ENCODE measurements at regions not wholly inside any gene's neighbourhood (a gene's known extent, or its start where the extent isn't known, plus 50 kb on each side); places are given as distances from the start of the nearest gene placed in this dataset.

DNA sequence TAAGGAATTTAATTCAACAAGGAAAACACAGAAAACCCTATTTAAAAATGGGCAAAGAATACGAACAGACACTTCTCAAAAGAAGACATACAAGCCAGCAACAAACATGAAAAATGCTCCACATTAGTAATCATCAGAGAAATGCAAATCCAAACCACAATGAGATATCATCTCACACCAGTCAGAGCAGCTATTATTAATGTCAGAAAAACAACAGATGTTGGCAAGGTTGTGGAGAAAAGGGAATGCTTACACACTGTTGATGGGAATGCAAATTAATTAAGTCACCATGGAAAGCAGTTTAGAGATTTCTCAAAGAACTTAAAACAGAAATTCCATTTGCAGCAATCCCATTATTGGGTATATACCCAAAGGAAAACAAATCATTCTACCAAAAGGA is 55.2 kb downstream of the GCC1 start:
- no peak overlapping the region for H3K4me3 ChIP-seq
- intact Hi-C loops (cut with micrococcal nuclease): no loop called here
- no peaks in the 10 kb centered on the region for H3K36me3 ChIP-seq
- peaks cover 15% of the 10 kb centered on the region for H3K9me3 ChIP-seq (replicated peaks)
- DNase-seq: no peak
- H3K27me3 ChIP-seq (ENCODE audit: low read depth): peaks cover 31% of the 10 kb centered on the region
- no peak overlapping the region for H3K27ac ChIP-seq (replicated peaks)
- TF ChIP-seq, protein P1, sequence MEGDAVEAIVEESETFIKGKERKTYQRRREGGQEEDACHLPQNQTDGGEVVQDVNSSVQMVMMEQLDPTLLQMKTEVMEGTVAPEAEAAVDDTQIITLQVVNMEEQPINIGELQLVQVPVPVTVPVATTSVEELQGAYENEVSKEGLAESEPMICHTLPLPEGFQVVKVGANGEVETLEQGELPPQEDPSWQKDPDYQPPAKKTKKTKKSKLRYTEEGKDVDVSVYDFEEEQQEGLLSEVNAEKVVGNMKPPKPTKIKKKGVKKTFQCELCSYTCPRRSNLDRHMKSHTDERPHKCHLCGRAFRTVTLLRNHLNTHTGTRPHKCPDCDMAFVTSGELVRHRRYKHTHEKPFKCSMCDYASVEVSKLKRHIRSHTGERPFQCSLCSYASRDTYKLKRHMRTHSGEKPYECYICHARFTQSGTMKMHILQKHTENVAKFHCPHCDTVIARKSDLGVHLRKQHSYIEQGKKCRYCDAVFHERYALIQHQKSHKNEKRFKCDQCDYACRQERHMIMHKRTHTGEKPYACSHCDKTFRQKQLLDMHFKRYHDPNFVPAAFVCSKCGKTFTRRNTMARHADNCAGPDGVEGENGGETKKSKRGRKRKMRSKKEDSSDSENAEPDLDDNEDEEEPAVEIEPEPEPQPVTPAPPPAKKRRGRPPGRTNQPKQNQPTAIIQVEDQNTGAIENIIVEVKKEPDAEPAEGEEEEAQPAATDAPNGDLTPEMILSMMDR (IDR thresholded peaks at IDR 0.05; ENCODE audit: borderline replicate concordance): no peak
- H3K4me1 ChIP-seq: no peaks in the 10 kb centered on the region

DNA sequence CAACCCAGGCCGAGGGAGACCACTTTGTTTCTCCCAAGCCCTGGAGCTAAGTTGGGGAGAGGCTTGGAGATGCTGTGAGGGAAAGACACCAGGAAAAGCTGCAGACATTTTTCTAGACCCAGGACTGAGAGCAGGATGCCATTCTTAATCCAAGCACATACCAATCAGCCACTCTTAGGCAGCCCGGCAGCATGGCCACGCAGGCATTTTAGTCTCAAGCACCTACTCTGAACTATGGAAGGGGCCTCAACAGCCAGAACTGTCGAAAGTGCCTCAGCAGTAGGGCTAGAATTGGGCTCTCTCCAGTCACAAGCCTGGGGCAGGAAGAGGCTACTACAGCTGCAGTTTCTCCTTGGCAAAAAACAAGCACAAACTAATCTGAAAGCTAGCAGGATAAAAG is 57.8 kb downstream of the GCC1 start:
- Histone ChIP-seq H3K4me1 (no peaks in the 10 kb centered on the region), H3K36me3 (no peaks in the 10 kb centered on the region), H3K27me3 (ENCODE audit: low read depth) (peaks cover 21% of the 10 kb centered on the region), H3K9me3 (replicated peaks) (peaks cover 17% of the 10 kb centered on the region), H3K27ac (replicated peaks) (no peak overlapping the region), H3K4me3 (no peak overlapping the region)
- no peak for DNase-seq
- TF ChIP-seq, protein P1 (IDR thresholded peaks at IDR 0.05; ENCODE audit: borderline replicate concordance): no peak
- intact Hi-C loops (cut with micrococcal nuclease): no loop called here

DNA sequence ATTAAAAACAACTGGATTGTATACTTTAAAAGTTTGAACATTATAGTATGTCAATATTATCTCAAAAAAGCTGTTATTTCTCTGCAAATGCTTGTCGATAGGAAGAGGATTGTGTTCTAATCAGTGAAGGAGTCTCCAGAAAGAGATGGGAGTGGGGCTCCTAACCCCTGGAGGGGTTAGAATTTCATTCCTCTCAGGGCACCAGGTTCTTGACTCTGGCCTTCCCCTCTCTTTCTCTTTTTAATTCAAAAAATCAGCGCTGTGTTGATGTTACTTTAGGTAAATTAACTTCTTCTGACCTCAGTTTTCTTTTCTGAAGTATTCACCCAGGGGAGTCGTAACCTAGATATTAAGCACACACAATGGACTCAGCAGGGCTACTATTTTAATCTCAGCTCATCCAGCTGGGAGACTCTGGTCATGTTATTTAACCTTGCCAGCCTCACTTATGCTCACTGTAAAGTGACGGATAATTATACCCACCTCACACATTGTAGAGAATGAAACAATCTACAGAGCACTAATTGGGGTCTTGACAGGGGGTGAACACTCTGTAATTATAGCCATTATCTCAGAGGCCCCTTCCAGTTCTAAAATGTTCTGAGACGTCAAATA is 59.4 kb downstream of the GCC1 start:
- H3K36me3 ChIP-seq: no peaks in the 10 kb centered on the region
- no peaks in the 10 kb centered on the region for H3K4me1 ChIP-seq
- peaks cover 25% of the 10 kb centered on the region for H3K9me3 ChIP-seq (replicated peaks)
- intact Hi-C loops (cut with micrococcal nuclease): no loop called here
- H3K27me3 ChIP-seq (ENCODE audit: low read depth): peaks cover 21% of the 10 kb centered on the region
- H3K4me3 ChIP-seq: no peak overlapping the region
- no peak overlapping the region for H3K27ac ChIP-seq (replicated peaks)
- TF ChIP-seq, protein P1 (IDR thresholded peaks at IDR 0.05; ENCODE audit: borderline replicate concordance): no peak
- DNase-seq: no peak

DNA sequence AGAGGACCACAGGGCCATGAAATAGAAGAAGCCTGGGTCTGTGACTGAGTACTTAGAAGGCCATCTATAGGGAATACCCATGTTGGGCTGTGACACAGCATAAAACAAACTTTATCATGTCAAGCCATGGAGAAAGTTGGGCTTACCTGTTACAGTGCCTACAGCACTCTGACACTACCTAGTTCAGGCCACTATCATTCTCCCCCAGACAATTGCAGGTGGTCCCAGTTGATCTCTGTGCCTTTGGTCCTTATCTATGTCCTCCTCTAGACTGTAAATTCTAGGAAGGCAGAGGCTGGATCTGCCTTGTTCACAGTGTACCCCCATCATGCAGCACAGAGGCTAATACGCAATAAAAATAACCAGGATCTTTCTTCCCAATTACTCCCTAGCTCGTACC is 69.1 kb downstream of the GCC1 start:
- no peaks in the 10 kb centered on the region for H3K4me1 ChIP-seq
- H3K4me3 ChIP-seq: no peak overlapping the region
- peaks cover 19% of the 10 kb centered on the region for H3K27me3 ChIP-seq (ENCODE audit: low read depth)
- H3K36me3 ChIP-seq: no peaks in the 10 kb centered on the region
- no peak for DNase-seq
- TF ChIP-seq, protein P1 (IDR thresholded peaks at IDR 0.05; ENCODE audit: borderline replicate concordance): no peak
- H3K27ac ChIP-seq (replicated peaks): no peak overlapping the region
- no peaks in the 10 kb centered on the region for H3K9me3 ChIP-seq (replicated peaks)
- intact Hi-C loops (cut with micrococcal nuclease): no loop called here

DNA sequence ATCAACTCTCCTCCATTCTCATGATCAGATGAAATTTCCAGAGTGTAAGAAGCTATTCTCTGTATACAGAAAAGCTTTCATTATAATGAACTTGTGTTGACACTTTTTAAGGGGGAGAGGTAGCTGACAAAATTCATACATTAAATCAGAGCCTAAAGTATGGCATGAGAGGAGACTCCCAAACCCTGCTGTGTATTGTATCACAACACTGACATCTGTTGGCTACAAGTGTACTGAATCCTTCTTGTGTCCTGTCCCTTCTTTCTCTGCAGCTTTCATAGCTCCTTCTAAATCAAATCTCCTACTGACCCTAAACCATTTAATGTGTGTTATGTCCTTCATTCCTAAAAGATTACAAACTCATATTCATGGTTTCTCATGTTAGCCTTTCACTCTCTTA is 70.9 kb downstream of the GCC1 start:
- Histone ChIP-seq H3K27ac (replicated peaks) (no peak overlapping the region), H3K4me3 (no peak overlapping the region), H3K36me3 (no peaks in the 10 kb centered on the region), H3K9me3 (replicated peaks) (no peaks in the 10 kb centered on the region), H3K4me1 (no peaks in the 10 kb centered on the region), H3K27me3 (ENCODE audit: low read depth) (peaks cover 35% of the 10 kb centered on the region)
- intact Hi-C loops (cut with micrococcal nuclease): no loop called here
- TF ChIP-seq, protein P1 (IDR thresholded peaks at IDR 0.05; ENCODE audit: borderline replicate concordance): peak; percentile 59
- DNase-seq: no peak

Measured in left ventricle myocardium inferior (tissue), 1 donor.